HepG2 (cell line): ENCODE measurements at regions not wholly inside any gene's neighbourhood (a gene's known extent, or its start where the extent isn't known, plus 50 kb on each side); places are given as distances from the start of the nearest gene placed in this dataset.

ENCODE experiments used
- ISL2 ChIP-seq: sonication (generic); formaldehyde crosslinking; IDR thresholded peaks from 2 replicates; pipeline ENCODE4 v1.5.0; 2020; ENCODE audit warnings: missing genetic modification reagents
- KLF12 ChIP-seq: sonication (generic); formaldehyde crosslinking; IDR thresholded peaks from 2 replicates; pipeline ENCODE4 v1.4.0; 2020; ENCODE audit warnings: missing genetic modification reagents, borderline replicate concordance
- MXD4 ChIP-seq: IDR thresholded peaks from 2 replicates; pipeline ENCODE4 v1.6.1; 2016; ENCODE audit warnings: mild to moderate bottlenecking, missing biosample characterization, missing genetic modification reagents
- REPIN1 ChIP-seq: sonication (generic); formaldehyde crosslinking; IDR thresholded peaks from 2 replicates; pipeline ENCODE4 v1.8.0; 2022; ENCODE audit warnings: missing genetic modification reagents, low read depth, mild to moderate bottlenecking, borderline replicate concordance
- REXO4 ChIP-seq: sonication (generic); formaldehyde crosslinking; IDR thresholded peaks from 2 replicates; pipeline ENCODE4 v1.8.0; 2022; ENCODE audit warnings: missing genetic modification reagents, mild to moderate bottlenecking, borderline replicate concordance
- RXRA ChIP-seq: sonication (generic); formaldehyde crosslinking; IDR thresholded peaks from 2 replicates; pipeline ENCODE4 v1.5.1; 2020; ENCODE audit warnings: missing genetic modification reagents
- RXRB ChIP-seq: IDR thresholded peaks from 2 replicates; pipeline ENCODE4 v1.6.1; 2016; ENCODE audit warnings: borderline replicate concordance, missing genetic modification reagents, missing compliant biosample characterization
- ZNF180 ChIP-seq: sonication (generic); formaldehyde crosslinking; IDR thresholded peaks from 2 replicates; pipeline ENCODE4 v1.4.0; 2020; ENCODE audit warnings: low read depth, missing genetic modification reagents, borderline replicate concordance
- ZNF317 ChIP-seq: sonication (generic); formaldehyde crosslinking; IDR thresholded peaks from 2 replicates; pipeline ENCODE4 v1.5.0; 2020; ENCODE audit warnings: mild to moderate bottlenecking, missing genetic modification reagents
- ZNF749 ChIP-seq: sonication (generic); formaldehyde crosslinking; IDR thresholded peaks from 2 replicates; pipeline ENCODE4 v1.8.0; 2022; ENCODE audit warnings: mild to moderate bottlenecking, missing genetic modification reagents, moderate library complexity, borderline replicate concordance
- ZNF781 ChIP-seq: sonication (generic); formaldehyde crosslinking; IDR thresholded peaks from 2 replicates; pipeline ENCODE4 v1.5.1; 2020; ENCODE audit warnings: borderline replicate concordance, mild to moderate bottlenecking, missing genetic modification reagents; ENCODE audit errors: not compliant biosample characterization
- TF ChIP-seq, protein P1 (sequence below): sonication (generic); formaldehyde crosslinking; IDR thresholded peaks from 2 replicates; pipeline ENCODE4 v1.5.1; 2020; ENCODE audit warnings: mild to moderate bottlenecking, missing genetic modification reagents, moderate library complexity
- TF ChIP-seq, protein P2 (sequence below), 2 experiments: fragments of 450-650 bp in 1 of 2; sonication (generic) in 1 of 2; formaldehyde crosslinking in 1 of 2; IDR thresholded peaks; 2 replicates each; pipeline versions ENCODE4 v1.6.1 to v1.8.0; 2016 to 2022; ENCODE audit warnings: antibody characterized with exemption in 1 of 2, mild to moderate bottlenecking in 1 of 2, missing genetic modification reagents in 1 of 2
- TF ChIP-seq, protein P3 (sequence below): sonication (generic); formaldehyde crosslinking; IDR thresholded peaks from 2 replicates; pipeline ENCODE4 v1.8.1; 2023; ENCODE audit warnings: mild to moderate bottlenecking, missing genetic modification reagents

DNA sequence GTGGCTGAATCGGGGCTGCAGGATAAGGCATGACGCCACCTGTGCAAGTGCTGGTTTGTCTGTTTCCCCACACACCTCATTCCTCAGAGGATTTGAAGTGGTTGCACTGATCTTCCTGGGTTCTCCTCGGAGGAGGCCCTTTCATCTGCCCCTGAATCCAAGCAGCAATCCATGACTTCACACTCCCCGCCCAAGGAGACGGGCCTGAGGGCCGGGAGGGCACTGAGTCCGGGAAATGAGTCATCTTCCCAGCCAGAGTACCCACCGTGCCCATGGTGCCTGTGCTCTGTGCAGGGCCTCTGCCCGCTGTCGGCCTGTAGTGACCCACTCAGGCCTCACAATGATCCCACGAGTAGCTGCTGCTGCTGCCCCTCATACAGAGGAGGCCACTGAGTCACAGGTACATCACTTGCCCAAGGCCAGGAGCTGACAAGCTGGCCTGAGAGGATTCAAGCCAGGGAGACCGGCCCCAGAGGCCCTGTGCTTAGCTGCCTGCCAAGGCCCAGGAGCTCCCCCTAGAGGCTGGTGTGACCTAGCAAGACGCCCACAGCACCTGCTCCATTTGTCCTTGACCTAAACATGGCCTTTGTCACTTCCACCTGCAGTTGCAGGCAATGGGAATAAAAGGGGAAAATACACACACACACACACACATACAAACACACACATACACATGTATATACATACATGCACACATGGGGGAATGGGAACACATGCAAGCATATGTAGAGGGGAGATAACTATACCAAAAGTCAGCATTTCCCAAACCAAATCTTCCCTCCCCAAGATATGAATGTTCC, 240.0 kb downstream of the C16orf95 start (continued):
- TF ChIP-seq, protein P1, sequence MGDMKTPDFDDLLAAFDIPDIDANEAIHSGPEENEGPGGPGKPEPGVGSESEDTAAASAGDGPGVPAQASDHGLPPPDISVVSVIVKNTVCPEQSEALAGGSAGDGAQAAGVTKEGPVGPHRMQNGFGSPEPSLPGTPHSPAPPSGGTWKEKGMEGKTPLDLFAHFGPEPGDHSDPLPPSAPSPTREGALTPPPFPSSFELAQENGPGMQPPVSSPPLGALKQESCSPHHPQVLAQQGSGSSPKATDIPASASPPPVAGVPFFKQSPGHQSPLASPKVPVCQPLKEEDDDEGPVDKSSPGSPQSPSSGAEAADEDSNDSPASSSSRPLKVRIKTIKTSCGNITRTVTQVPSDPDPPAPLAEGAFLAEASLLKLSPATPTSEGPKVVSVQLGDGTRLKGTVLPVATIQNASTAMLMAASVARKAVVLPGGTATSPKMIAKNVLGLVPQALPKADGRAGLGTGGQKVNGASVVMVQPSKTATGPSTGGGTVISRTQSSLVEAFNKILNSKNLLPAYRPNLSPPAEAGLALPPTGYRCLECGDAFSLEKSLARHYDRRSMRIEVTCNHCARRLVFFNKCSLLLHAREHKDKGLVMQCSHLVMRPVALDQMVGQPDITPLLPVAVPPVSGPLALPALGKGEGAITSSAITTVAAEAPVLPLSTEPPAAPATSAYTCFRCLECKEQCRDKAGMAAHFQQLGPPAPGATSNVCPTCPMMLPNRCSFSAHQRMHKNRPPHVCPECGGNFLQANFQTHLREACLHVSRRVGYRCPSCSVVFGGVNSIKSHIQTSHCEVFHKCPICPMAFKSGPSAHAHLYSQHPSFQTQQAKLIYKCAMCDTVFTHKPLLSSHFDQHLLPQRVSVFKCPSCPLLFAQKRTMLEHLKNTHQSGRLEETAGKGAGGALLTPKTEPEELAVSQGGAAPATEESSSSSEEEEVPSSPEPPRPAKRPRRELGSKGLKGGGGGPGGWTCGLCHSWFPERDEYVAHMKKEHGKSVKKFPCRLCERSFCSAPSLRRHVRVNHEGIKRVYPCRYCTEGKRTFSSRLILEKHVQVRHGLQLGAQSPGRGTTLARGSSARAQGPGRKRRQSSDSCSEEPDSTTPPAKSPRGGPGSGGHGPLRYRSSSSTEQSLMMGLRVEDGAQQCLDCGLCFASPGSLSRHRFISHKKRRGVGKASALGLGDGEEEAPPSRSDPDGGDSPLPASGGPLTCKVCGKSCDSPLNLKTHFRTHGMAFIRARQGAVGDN (CRISPR knock-in tag), result peak; percentile 28; the same call in 1 of the 2 replicates
- TF ChIP-seq RXRB, result peak; percentile 66
- TF ChIP-seq, protein P2, sequence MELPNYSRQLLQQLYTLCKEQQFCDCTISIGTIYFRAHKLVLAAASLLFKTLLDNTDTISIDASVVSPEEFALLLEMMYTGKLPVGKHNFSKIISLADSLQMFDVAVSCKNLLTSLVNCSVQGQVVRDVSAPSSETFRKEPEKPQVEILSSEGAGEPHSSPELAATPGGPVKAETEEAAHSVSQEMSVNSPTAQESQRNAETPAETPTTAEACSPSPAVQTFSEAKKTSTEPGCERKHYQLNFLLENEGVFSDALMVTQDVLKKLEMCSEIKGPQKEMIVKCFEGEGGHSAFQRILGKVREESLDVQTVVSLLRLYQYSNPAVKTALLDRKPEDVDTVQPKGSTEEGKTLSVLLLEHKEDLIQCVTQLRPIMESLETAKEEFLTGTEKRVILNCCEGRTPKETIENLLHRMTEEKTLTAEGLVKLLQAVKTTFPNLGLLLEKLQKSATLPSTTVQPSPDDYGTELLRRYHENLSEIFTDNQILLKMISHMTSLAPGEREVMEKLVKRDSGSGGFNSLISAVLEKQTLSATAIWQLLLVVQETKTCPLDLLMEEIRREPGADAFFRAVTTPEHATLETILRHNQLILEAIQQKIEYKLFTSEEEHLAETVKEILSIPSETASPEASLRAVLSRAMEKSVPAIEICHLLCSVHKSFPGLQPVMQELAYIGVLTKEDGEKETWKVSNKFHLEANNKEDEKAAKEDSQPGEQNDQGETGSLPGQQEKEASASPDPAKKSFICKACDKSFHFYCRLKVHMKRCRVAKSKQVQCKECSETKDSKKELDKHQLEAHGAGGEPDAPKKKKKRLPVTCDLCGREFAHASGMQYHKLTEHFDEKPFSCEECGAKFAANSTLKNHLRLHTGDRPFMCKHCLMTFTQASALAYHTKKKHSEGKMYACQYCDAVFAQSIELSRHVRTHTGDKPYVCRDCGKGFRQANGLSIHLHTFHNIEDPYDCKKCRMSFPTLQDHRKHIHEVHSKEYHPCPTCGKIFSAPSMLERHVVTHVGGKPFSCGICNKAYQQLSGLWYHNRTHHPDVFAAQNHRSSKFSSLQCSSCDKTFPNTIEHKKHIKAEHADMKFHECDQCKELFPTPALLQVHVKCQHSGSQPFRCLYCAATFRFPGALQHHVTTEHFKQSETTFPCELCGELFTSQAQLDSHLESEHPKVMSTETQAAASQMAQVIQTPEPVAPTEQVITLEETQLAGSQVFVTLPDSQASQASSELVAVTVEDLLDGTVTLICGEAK (IDR thresholded peaks at IDR 0.05), result no peak
- TF ChIP-seq, protein P2 (CRISPR knock-in tag; IDR thresholded peaks at IDR 0.05), result no peak
- TF ChIP-seq REXO4 (CRISPR knock-in tag), result no peak
- TF ChIP-seq ZNF317, result 0 out of 2 replicates have a peak, but pooled peaks have one; percentile 42
- peak; percentile 27; the same call in 1 of the 2 replicates for TF ChIP-seq REPIN1 (CRISPR knock-in tag)
- no peak for TF ChIP-seq MXD4 (CRISPR knock-in tag)
- no peak for TF ChIP-seq KLF12 (CRISPR knock-in tag)
- peak; percentile 77 for TF ChIP-seq RXRA (CRISPR knock-in tag)
- TF ChIP-seq ISL2, result no peak
- no peak for TF ChIP-seq ZNF781 (CRISPR knock-in tag)
- TF ChIP-seq ZNF749 (CRISPR knock-in tag), result no peak
- no peak for TF ChIP-seq ZNF180 (CRISPR knock-in tag)
- TF ChIP-seq, protein P3, sequence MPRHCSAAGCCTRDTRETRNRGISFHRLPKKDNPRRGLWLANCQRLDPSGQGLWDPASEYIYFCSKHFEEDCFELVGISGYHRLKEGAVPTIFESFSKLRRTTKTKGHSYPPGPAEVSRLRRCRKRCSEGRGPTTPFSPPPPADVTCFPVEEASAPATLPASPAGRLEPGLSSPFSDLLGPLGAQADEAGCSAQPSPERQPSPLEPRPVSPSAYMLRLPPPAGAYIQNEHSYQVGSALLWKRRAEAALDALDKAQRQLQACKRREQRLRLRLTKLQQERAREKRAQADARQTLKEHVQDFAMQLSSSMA (CRISPR knock-in tag), result no peak
